ENCODE measurements at regions not wholly inside any gene's neighbourhood (a gene's known extent, or its start where the extent isn't known, plus 50 kb on each side); places are given as distances from the start of the nearest gene placed in this dataset.

DNA sequence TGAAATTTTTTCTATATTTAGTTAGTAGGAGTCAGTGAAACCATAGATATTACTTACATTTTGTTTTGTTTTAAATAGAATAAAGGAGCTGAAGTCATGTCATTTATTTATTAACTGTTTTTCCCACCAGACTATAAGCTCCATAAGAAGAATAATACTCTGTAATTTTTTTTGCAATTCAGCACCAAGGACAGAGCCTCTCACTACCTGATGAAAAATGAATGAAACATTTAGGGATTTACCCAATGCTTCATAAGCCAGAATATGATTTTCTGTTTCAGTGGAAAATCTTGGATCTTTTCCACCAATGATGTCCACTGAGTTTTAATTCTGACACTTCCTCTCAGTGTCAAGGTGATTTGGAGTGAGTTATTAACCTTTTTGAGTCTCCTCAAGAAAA lies 624.9 kb upstream of the GRAMD2B start:
- in situ Hi-C loops (cut with MboI; ENCODE audit: low sequenced_read_pairs, unreplicated experiment), result no loop called here
- no peak for DNase-seq (ENCODE audit: low spot score)

DNA sequence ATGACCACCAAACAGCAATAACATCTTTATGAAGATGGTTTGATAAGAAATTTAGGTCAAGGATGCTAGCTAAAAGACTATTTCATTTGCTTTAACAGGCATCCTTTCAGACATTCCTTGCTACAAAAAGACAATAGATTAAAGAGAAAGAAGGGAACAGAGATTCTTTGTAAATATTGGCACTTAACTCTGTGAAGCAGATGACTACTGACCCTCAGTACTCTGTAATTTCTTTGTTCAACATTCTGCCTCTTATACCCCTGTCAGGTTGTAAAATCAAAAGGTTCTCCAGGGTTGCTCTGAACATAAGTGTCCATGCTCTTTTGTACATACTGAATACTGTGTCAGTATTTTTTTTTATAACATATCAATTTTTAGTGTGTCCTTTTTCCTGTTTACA lies 610.6 kb upstream of the GRAMD2B start:
- no peak for DNase-seq (ENCODE audit: low spot score)
- in situ Hi-C loops (cut with MboI; ENCODE audit: low sequenced_read_pairs, unreplicated experiment), result no loop called here
- TF ChIP-seq, protein P1, sequence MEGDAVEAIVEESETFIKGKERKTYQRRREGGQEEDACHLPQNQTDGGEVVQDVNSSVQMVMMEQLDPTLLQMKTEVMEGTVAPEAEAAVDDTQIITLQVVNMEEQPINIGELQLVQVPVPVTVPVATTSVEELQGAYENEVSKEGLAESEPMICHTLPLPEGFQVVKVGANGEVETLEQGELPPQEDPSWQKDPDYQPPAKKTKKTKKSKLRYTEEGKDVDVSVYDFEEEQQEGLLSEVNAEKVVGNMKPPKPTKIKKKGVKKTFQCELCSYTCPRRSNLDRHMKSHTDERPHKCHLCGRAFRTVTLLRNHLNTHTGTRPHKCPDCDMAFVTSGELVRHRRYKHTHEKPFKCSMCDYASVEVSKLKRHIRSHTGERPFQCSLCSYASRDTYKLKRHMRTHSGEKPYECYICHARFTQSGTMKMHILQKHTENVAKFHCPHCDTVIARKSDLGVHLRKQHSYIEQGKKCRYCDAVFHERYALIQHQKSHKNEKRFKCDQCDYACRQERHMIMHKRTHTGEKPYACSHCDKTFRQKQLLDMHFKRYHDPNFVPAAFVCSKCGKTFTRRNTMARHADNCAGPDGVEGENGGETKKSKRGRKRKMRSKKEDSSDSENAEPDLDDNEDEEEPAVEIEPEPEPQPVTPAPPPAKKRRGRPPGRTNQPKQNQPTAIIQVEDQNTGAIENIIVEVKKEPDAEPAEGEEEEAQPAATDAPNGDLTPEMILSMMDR (IDR thresholded peaks at IDR 0.05; ENCODE audit: borderline replicate concordance, control extremely low read depth, extremely low read depth, insufficient read depth, missing control alignments), result no peak

More for the DNA sequence above, 624.9 kb upstream of the GRAMD2B start:
- TF ChIP-seq, protein P1 (IDR thresholded peaks at IDR 0.05; ENCODE audit: borderline replicate concordance, control extremely low read depth, extremely low read depth, insufficient read depth, missing control alignments), result no peak

DNA sequence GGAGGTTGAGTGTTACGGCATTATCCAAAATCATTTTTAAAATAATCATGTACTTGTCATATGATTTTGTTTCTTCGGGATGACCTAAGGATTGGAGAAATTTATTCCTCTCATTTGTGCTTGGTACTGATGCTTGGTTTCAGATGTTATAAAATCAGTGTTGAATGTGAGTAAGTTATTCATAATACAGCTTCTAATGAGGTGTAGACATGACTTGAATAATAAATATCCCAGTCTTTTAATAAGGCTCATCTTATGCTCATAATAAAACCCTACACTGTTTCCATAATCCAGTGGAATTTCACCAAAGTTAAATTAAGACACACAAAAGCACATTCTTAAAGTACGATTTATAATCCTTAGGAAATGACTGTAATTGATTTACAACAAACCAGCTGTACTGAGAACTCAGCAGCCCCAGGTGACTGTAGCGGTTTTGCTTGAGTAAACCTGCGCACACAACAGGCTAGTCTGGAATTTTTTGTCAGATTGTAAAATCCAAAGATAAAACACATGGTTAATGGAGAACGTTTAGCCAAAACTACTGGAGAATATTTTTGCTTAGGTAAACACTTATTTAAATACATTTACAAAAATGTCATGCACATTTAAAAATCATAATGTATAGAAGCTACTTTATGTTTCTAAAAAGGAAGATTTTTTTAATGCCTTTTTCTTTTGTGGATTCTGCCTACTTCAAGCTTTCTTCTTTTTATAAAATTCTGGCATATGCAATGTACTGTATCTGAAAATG lies 609.8 kb upstream of the GRAMD2B start:
- DNase-seq (ENCODE audit: low spot score), result no peak
- TF ChIP-seq, protein P1 (IDR thresholded peaks at IDR 0.05; ENCODE audit: borderline replicate concordance, control extremely low read depth, extremely low read depth, insufficient read depth, missing control alignments), result no peak
- in situ Hi-C loops (cut with MboI; ENCODE audit: low sequenced_read_pairs, unreplicated experiment), result no loop called here

DNA sequence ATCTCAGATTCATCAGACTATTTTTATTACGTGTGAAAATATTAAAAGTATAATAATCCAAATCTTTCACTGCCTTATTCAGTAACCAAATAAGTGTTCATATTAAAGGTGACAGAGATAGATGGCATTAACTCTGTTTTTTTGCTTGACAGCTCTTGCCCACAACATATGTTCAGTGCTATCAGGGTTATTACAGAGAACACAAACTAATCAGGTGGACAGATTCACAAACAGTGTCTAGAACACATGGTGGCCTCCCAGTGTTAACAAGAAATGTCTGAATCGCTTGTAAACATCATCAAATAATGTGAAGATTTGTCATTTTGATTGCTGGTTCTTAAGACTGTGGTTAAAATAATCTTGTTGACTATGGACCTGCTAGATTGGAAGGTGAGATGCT lies 609.1 kb upstream of the GRAMD2B start:
- DNase-seq (ENCODE audit: low spot score), result no peak
- TF ChIP-seq, protein P1 (IDR thresholded peaks at IDR 0.05; ENCODE audit: borderline replicate concordance, control extremely low read depth, extremely low read depth, insufficient read depth, missing control alignments), result no peak
- in situ Hi-C loops (cut with MboI; ENCODE audit: low sequenced_read_pairs, unreplicated experiment), result no loop called here

DNA sequence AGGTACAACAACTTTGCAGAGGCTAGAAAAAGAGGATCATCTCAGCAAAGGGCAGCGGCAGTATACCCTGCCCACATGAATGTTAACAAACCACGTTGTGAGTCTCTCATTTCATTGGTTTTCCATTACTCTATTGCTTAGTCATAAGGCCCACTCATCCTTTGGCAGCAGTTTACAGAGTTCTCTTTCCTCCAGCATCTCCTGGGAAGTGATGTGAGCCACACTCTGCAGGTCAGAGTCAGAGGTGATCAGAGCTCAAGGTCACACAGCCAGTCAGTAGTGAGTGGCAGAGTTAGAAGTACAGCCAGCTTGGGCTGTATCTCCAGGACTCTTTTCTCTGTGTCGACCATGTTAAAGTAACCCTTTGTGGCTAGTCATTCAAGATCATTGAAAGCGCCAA lies 599.6 kb upstream of the GRAMD2B start:
- in situ Hi-C loops (cut with MboI; ENCODE audit: low sequenced_read_pairs, unreplicated experiment), result no loop called here
- DNase-seq (ENCODE audit: low spot score), result no peak
- TF ChIP-seq, protein P1 (IDR thresholded peaks at IDR 0.05; ENCODE audit: borderline replicate concordance, control extremely low read depth, extremely low read depth, insufficient read depth, missing control alignments), result no peak

DNA sequence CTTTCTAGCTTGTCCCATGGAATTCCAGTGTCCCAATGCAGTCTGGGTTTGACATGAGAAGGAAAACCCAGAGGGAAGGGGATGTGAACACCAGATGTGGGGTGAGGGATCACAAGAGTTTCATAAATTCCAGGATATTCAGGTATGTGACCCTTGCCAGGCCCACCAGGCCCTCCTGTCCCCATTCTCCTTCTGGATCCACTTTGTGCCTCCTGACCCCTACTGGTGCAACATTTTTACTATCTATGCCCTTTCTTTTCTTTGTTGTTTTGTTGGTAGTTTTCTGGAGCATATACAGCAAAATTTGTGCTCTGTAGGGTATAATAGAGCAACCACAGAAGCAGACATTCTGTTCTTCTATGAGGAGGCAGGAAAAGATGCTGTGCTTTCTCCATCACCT lies 597.0 kb upstream of the GRAMD2B start:
- in situ Hi-C loops (cut with MboI; ENCODE audit: low sequenced_read_pairs, unreplicated experiment), result no loop called here
- TF ChIP-seq, protein P1 (IDR thresholded peaks at IDR 0.05; ENCODE audit: borderline replicate concordance, control extremely low read depth, extremely low read depth, insufficient read depth, missing control alignments), result no peak

More for the DNA sequence above, 597.0 kb upstream of the GRAMD2B start:
- DNase-seq (ENCODE audit: low spot score), result no peak

Data from GM13976 (cell line).